NT2/D1 (cell line): ENCODE measurements at regions not wholly inside any gene's neighbourhood (a gene's known extent, or its start where the extent isn't known, plus 50 kb on each side); places are given as distances from the start of the nearest gene placed in this dataset.

Experiments used
- DNase-seq: peaks from one replicate; pipeline ENCODE4 v3.0.0-alpha.2; 2011; ENCODE audit warnings: low read depth, low spot score
- H3K27me3 ChIP-seq: 2 replicates; pipeline ENCODE4 v1.6.0; 2011; ENCODE audit warnings: mild to moderate bottlenecking; ENCODE audit not compliant: insufficient read length, insufficient read depth
- H3K36me3 ChIP-seq: 2 replicates; pipeline ENCODE4 v1.6.1; 2011; ENCODE audit warnings: mild to moderate bottlenecking, low read length, mixed read lengths; ENCODE audit not compliant: insufficient read depth, insufficient read length
- H3K4me1 ChIP-seq: 2 replicates; pipeline ENCODE4 v1.5.1; 2011; ENCODE audit not compliant: insufficient read depth, insufficient read length
- H3K4me3 ChIP-seq: 2 replicates; pipeline ENCODE4 v1.5.1; 2011; ENCODE audit warnings: low read depth; ENCODE audit not compliant: insufficient read length
- H3K9ac ChIP-seq: 2 replicates; pipeline ENCODE4 v1.6.0; 2011; ENCODE audit warnings: low read depth; ENCODE audit not compliant: insufficient read length
- H3K9me3 ChIP-seq: 2 replicates; pipeline ENCODE4 v1.5.1; 2011; ENCODE audit warnings: mild to moderate bottlenecking, low read length; ENCODE audit not compliant: insufficient read depth
- SUZ12 ChIP-seq: IDR thresholded peaks from 2 replicates; pipeline ENCODE4 v1.6.1; 2011; ENCODE audit not compliant: insufficient read length, insufficient read depth; ENCODE audit errors: extremely low read depth
- YY1 ChIP-seq: IDR thresholded peaks from 2 replicates; pipeline ENCODE4 v1.6.1; 2011; ENCODE audit not compliant: insufficient read length, insufficient read depth
- ZNF274 ChIP-seq: IDR thresholded peaks from 2 replicates; pipeline ENCODE4 v1.6.1; 2011; ENCODE audit warnings: mild to moderate bottlenecking, low read depth, low read length

- TF ChIP-seq ZNF274 (no peak), YY1 (no peak), SUZ12 (no peak)
Measured at GRCh38 chr4:140244328-140244727, 90.3 kb upstream of the MAML3 start.

DNA sequence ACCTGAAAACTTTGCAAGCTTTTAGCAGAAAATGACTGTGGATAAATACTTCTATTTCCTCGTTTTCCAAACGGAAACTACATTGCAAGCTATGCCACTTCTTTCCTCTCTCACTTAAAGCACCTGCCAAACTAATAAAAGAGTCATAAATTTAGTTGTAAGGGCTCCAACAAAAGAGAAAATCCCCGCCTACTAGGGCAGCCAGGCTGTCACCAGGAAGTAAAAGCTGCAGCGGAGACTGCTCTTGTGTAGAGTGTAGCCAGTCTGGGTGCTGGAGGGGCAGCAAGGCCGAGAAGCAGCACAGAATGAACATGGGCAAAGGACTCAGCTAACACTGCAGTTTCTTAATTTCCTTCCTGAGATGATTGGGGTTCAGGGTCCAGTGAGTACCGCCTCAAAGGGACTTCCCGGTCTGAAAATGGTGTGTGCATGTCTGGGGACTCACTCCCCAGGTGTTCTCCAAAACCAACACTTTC, 89.3 kb upstream of the MAML3 start:
- H3K9me3 ChIP-seq, result no peaks in the 10 kb centered on the region
- H3K4me3 ChIP-seq, result no peak overlapping the region
- no peaks in the 10 kb centered on the region for H3K36me3 ChIP-seq
- H3K9ac ChIP-seq, result no peak overlapping the region
- TF ChIP-seq SUZ12 (no peak), YY1 (no peak), ZNF274 (no peak)
- H3K27me3 ChIP-seq, result no peaks in the 10 kb centered on the region
- no peak for DNase-seq
- peaks cover 5% of the 10 kb centered on the region for H3K4me1 ChIP-seq

More at GRCh38 chr4:140244328-140244727, 90.3 kb upstream of the MAML3 start:
- DNase-seq, result no peak
- H3K4me3 ChIP-seq, result no peak overlapping the region
- H3K27me3 ChIP-seq, result no peaks in the 10 kb centered on the region
- H3K4me1 ChIP-seq, result no peaks in the 10 kb centered on the region
- H3K36me3 ChIP-seq, result no peaks in the 10 kb centered on the region
- H3K9me3 ChIP-seq, result no peaks in the 10 kb centered on the region
- no peak overlapping the region for H3K9ac ChIP-seq

- Histone ChIP-seq H3K36me3 (no peaks in the 10 kb centered on the region), H3K4me3 (no peak overlapping the region), H3K27me3 (no peaks in the 10 kb centered on the region), H3K9ac (no peak overlapping the region), H3K9me3 (no peaks in the 10 kb centered on the region), H3K4me1 (peaks cover 9% of the 10 kb centered on the region)
- TF ChIP-seq SUZ12 (no peak), YY1 (no peak), ZNF274 (no peak)
- no peak for DNase-seq
Measured at GRCh38 chr4:140242357-140243277, 88.6 kb upstream of the MAML3 start.

GRCh38 chr4:140240237-140240636, 86.3 kb upstream of the MAML3 start:
- peaks cover 9% of the 10 kb centered on the region for H3K4me1 ChIP-seq
- no peaks in the 10 kb centered on the region for H3K36me3 ChIP-seq
- no peaks in the 10 kb centered on the region for H3K27me3 ChIP-seq
- no peak overlapping the region for H3K4me3 ChIP-seq
- no peak overlapping the region for H3K9ac ChIP-seq
- no peak for DNase-seq
- H3K9me3 ChIP-seq, result no peaks in the 10 kb centered on the region
- TF ChIP-seq SUZ12, result no peak
- TF ChIP-seq ZNF274, result no peak
- no peak for TF ChIP-seq YY1

GRCh38 chr4:140239311-140239710, 85.3 kb upstream of the MAML3 start:
- TF ChIP-seq SUZ12, result no peak
- no peak for TF ChIP-seq YY1
- TF ChIP-seq ZNF274, result no peak
- peaks cover 9% of the 10 kb centered on the region for H3K4me1 ChIP-seq
- no peak overlapping the region for H3K9ac ChIP-seq
- H3K9me3 ChIP-seq, result no peaks in the 10 kb centered on the region
- no peaks in the 10 kb centered on the region for H3K27me3 ChIP-seq
- no peak for DNase-seq
- H3K36me3 ChIP-seq, result no peaks in the 10 kb centered on the region
- H3K4me3 ChIP-seq, result no peak overlapping the region

- H3K36me3 ChIP-seq, result no peaks in the 10 kb centered on the region
- H3K4me3 ChIP-seq, result no peak overlapping the region
- peaks cover 9% of the 10 kb centered on the region for H3K4me1 ChIP-seq
- H3K9me3 ChIP-seq, result no peaks in the 10 kb centered on the region
- H3K9ac ChIP-seq, result no peak overlapping the region
- H3K27me3 ChIP-seq, result no peaks in the 10 kb centered on the region
- no peak for TF ChIP-seq SUZ12
- no peak for TF ChIP-seq YY1
- TF ChIP-seq ZNF274, result no peak
- DNase-seq, result no peak
Measured at GRCh38 chr4:140238351-140239056, 84.5 kb upstream of the MAML3 start.
